NCI-H2227 treated with DMSO at 0.1 percent for 48 hours (cell line): ENCODE measurements at regions not wholly inside any gene's neighbourhood (a gene's known extent, or its start where the extent isn't known, plus 50 kb on each side); places are given as distances from the start of the nearest gene placed in this dataset.
A peak's percentile ranks its signal among the peaks of the same experiment; 100 is the strongest.

Experiments
- DNase-seq: peaks from one replicate; lab custom pipeline; 2025; lab: John Stamatoyannopoulos, UW

- no peak for DNase-seq
These were observed 59.3 kb upstream of the UBE2E1 start for GRCh38 chr3:23746441-23746840.

- DNase-seq, result peak; percentile 57
These were observed 57.9 kb upstream of the UBE2E1 start for GRCh38 chr3:23747841-23748240.

DNA sequence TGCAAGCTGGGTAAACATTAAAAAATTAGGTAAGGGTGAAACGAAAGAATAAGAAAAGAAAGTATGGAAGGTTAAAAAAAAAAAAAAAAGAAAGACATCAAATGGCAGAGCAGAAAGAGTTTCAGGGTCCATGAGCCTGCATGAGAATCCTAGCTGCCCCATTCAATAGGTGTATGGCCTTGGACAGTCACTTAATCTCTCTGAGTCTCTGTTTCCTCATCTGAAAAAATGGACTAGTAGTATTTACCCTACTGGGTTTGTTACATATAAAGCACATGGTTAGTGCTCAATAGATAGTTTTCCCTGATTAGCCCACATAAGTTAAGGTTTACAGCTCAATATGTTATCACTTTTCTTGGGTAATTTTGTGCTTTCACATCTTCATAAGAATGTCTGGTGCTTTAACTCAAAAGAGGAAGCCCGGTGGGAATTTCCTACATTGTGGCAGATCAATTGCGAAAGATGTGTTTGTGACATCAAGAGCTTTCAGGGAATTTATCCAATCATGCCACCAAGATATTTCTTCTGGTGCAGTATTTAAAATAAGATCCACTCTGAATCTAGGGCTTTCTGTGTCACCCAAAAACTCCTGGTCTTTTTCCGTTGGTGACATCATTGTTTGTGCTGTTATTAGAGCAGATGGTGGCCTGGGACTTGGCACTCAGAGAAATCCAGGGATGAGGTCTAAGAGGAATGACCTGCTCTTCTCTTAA lies 57.2 kb upstream of the UBE2E1 start:
- no peak for DNase-seq

- no peak for DNase-seq
These were observed 56.1 kb upstream of the UBE2E1 start for GRCh38 chr3:23749609-23750008.

DNA sequence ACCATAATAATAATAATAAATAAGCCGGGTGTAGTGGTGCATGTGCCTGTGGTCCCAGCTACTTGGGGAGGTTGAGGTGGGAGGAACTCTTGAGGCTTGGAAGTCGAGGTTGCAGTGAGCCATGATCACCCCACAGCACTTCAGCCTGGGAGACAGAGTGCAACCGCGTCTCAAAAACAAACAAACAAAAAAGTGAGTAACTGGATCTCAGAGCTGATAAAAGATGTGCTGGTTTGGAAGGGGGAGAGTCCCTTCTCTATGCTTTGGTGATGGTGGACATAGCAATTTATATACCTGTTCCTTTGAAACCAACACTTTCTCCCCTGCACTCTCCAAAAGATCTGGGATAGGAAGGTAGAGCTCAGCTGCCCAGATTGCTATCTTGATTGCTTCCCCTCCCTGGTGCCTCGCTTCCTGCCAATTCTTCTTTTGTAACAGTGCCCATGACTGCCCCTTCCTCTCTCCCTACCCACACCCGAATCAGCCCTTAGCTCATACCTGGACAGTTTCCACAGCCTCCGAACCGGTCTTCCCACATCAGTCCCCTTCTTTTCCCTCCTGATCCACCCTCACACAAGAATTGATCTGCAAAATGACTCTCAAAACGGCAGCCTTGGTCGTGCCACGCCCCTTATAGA lies 55.1 kb upstream of the UBE2E1 start:
- DNase-seq, result no peak

- DNase-seq, result peak; percentile 85
These were observed 54.5 kb upstream of the UBE2E1 start for GRCh38 chr3:23751212-23751723.

DNA sequence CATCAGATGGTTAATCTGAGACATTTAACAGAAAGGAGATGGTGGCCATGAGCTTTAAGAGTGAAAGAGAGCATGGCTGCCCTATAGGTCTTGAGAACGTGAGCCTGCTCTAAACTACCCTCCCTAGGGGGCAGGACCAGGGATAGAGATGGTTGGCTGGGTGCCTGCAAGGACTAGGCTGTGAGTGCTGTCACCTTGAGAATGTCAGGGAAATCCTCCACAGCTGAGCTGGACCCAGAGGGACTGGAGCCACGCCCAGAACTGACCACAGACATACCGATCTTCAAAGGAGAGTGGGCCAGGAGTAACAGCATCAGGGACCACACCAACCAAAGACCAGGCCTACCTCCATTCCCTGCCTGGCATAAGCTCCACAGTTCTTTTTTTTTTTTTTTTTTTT lies 53.6 kb upstream of the UBE2E1 start:
- DNase-seq, result no peak

DNA sequence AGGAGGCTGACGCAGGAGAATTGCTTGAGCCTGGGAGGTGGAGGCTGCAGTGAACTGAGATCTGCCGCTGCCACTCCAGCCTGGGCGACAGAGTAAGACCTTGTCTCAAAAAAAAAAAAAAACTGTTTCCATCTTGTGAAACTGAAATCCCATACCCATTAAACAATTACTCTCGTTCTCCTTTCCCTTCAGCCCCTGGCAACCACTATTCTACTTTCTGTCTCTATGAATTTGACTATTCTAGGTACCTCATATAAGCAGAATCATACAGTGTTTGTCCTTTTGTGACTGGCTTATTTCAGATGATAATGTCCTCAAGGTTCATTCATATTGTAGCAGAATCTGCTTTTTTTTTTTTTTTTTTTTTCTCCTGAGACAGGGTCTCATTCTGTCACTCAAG lies 51.5 kb upstream of the UBE2E1 start:
- no peak for DNase-seq
